Left cardiac atrium (tissue), 4 donors: ENCODE measurements at regions not wholly inside any gene's neighbourhood (a gene's known extent, or its start where the extent isn't known, plus 50 kb on each side); places are given as distances from the start of the nearest gene placed in this dataset.

Experiments
- ATAC-seq, 2 donors: fragments of 200-7000 bp; cut with Tn5 transposase; one replicate each; pipeline ENCODE4 v1.9.1; 2020; ENCODE audit warnings: mild to moderate bottlenecking in 2 of 2, moderate library complexity in 2 of 2
- DNase-seq: peaks from one replicate; pipeline ENCODE4 v3.0.0-alpha.2; 2020
- intact Hi-C, 2 donors: fragments of 100-400 bp; cut with DNase I; formaldehyde crosslinking; loops; one replicate each; pipeline versions ENCODE4 v1.14.1 to v1.15.1; 2022 to 2023
- donor health status: DM: no; HTN: yes; CAD: no.
- donor health status: DM: no; HTN: yes; CAD: no; lungs with severe emphysema.
- donor health status: DM: yes; HTN: yes; CAD: no.
- donor health status: Dilated cardiomyopathy.

DNA sequence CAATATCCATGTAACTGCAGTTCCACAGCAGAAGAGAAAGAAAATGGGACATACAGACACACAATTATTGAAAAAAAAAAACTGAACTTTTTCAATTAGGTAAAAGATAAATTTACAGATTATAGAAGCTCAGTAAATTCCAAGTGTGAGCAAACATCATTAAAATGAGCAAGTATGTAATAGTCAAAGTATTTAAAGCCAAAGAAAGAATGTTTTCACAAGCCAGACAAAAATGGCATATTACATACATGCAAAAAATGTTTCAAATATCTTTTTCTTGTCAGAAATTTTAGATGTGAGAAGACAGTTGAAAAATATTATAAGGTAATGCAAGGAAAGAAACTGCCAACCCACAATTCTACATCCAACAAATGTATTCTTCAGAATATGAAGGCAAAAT, 150.2 kb upstream of the AKR1E2 start:
- ATAC-seq = no peak
- no peak for DNase-seq
- intact Hi-C loops = no loop called here

DNA sequence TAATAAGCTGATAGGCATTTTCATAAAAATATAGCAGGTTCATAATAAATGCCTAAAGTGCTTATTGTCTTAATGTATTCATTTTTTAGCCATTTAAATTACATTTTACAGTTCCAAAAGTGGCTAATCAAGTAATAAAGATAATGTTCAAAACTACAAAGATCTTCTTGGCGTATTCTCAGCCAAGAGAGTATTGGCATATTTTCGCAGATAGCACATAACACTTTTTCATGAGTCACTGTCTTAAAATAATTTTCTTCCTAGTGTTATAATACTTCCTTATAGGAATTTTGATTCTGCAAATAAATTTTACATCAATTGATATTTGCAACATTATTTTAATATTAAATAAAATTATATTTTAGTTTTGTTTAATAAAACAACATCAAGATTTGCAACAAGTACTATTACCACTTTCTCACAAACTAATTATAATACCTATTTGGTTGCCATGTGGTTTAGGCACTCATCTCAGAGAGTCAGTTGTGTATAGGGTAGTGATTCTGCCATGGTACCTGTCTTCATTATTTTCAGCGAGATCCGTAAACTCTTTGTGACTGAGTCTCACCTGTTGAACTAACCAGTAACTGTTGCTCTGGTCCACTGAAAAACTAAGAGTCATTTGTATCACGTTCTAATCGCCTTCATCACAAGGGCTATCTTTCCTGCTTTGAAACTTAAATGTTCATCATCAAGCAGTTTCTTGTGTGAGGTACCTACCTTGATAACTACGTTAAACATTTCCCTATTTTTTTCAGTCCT, 152.5 kb upstream of the AKR1E2 start:
- intact Hi-C loops = no loop called here
- DNase-seq (no peak), ATAC-seq (no peak)

DNA sequence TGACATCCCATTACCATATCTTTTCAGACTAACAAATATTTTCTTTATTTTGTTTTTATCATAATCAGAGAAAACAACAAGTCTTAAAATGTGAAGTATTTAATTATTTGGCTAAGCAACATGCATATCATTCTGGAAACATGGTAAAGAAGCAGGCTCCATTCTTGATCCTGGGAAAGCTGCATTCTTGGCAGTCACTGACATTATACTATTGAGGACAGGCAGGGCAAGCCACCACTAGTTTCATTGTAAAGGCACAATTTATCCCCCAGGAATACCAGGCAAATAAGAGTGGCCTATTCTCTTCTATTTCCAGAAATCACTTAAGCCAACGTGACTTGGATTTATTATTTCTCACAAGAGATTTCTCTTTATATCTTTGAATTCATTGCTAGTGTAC, 153.8 kb upstream of the AKR1E2 start:
- DNase-seq (no peak), ATAC-seq (no peak)
- intact Hi-C loops = no loop called here

DNA sequence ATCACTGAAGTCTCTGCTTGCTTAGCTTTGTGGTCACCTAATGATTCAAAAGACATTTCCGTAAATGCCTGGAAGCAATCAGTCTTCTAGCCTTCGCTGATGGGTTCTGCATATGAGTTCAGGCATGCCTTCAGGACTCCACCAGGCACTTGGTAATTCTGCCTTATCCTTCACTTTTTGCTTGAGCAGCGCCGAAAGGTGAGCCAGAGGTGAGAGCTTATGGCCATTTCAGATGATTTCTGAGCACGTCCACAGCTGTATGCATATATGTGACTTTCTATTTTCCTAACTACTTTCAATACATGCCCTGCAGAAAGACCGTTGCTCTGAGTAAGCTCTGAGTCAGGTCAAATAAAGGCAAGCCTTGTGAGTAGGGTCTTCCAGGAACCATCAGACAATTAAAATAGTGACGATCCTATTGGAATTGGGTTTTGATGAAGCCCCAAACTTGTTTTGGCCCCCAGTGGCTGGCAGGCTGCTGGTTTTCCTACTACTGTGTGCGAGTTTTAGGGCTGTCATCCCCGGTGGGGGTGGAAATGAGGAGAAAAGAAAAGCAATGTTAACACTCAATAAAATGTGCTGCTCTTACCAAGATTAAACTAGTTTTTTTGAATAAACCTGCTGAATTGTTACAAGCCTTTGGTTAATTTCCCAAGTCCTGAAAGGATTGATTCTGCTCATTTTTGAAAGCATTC, 154.4 kb upstream of the AKR1E2 start:
- ATAC-seq (no peak), DNase-seq (no peak)
- intact Hi-C loops = no loop called here

DNA sequence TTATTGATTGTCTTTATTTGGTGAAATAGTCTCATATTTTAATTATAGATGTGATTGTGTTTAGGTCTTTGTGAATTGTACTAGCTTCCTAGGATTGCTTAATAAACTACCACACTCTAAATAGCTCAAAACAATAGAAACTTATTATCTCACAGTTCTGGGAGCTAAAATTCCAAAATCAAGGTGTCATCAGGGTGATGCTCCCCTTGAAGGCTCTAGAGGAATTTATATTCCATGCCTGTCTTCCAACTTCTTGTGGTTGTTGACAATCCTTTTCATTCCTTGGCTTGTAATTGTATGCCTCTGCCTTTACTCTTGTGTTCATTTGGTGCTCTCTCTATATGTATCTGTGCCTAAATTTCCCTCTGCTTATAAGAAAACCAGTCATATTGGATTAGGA, 155.3 kb upstream of the AKR1E2 start:
- ATAC-seq = no peak
- DNase-seq = no peak
- intact Hi-C loops = no loop called here

DNA sequence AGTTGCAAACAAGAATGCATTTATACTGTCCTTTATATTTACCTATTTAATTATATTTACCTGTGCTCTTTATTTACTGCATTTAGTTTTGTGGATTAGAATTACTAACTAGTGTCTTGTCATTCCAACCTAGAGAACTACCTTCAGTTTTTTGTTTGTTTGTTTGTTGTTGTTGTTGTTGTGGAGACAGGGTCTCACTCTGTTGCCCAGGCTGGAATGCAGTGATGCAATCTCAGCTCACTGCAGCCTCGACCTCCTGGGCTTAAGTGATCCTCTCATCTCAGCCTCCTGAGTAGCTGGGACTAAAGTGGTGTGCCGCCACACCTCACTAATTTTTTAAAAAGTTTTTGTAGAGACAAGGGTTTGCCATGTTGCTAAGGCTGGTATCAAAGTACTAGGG, 156.4 kb upstream of the AKR1E2 start:
- ATAC-seq (no peak), DNase-seq (no peak)
- intact Hi-C loops = loop anchor here in 1 of 2 donors (10.0 kb wide), 1 partner anchor 885 kb away; the partner anchor contains the start of gene KLF6

DNA sequence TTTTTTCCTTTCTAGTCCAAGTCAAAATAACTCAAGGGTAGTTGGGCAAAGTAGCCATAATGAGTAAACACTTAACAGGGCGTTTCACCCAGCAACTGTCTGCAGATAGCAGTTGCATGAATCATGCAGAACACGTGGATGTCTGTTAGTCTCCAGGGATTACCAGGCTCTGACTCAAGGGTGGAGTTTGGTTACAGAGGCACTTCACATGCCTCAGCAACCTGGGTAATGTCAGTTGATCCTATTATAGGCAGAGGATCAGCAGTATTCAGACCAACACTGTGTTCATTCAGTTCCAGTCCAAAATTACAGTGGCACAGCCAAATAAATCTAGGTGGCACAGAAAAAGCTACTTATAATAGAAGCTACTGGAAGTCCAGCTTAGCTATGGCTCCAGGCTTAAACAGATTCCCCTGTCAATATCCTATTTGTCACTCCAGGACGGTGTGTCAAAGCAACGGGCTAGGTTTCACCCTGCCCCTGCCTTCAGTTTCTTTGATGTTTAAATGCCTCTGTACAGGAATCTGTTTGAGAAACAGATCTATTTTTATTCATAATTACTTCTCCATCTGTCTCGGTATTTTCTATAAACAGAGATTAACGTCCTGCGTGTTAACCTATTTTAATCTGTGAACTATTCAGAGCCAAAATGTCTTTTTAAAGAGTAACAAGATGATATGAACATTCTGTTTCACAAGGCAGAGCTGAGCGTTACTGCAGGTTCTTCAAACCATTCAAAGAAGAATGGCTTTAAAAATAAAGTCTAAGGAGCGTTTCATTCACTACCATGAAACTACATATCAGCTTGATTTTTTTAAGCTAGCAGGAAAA, 162.6 kb upstream of the AKR1E2 start:
- peak; percentile 89 to 98 for ATAC-seq
- peak; percentile 59 for DNase-seq
- intact Hi-C loops = loop anchor here in 1 of 2 donors (2.0 to 10.0 kb wide), 3 partner anchors 101 to 1426 kb away; partner anchors contain the start of gene KLF6

DNA sequence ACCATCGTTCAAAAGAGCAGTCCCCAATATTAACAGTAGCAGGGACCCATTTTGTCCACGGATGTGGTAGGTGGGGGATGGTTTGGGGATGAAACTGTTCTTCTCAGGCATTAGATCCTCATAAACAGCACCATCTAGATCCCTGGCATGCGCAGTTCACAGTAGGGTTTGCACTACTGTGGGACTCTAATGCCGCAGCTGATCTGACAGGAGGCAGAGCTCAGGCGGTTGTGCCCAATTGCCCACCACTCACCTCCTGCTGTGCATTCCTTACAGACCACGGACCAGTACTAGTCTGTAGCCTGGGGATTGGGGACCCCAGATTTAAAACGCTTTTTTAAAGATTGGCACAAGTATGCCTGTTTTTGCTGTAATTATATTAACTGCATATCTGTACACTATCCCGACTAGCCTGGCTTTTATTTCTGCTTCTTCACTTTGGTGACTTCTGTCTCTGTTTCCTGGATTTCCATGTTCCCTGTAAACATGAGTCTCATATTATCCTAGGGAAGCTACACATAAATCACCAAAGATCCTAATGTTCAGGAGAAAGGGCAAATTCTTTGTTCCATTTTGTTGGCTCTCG, 163.3 kb upstream of the AKR1E2 start:
- DNase-seq = no peak
- peak; percentile 14 to 35 for ATAC-seq
- intact Hi-C loops = loop anchor here in 1 of 2 donors (2.0 to 10.0 kb wide), 3 partner anchors 102 to 1425 kb away; partner anchors contain the start of gene KLF6

DNA sequence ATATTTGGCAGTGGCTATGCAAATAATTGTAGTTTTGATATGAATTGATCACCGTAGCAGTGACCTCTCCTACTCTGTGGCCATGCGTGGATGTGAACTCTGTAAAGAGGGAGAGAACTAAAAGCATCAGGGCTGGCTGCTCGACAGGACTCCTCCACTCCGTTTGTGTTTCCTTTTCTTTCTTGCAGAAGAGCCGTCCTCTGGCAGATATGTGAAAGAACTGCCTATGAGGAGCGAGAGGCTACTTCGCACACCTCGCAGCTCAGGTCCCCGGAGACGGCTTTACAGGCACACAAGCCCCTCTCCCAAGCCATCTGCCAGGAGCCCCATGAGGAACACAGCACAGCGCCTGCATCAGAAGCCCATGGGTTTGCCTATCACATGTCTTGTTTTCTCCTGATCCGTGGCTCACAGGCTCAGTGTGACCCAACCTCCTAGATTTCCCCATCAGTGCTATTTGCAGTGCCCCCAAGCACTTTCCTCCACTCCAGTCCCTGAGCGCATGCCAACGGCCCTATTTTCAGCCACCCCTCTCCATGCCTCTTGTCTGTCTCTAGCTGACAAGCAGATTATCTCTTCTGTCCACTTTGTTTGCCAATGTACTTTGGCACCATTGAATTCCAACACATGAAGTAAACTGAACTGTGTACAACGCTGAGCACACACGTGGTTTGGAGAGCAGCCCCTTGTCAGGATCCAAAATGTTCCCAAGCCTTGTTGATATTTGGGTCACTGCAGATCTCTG, 164.3 kb upstream of the AKR1E2 start:
- intact Hi-C loops = loop anchor here in 1 of 2 donors (2.0 to 10.0 kb wide), 3 partner anchors 103 to 1424 kb away; partner anchors contain the start of gene KLF6
- ATAC-seq (peak; percentile 81 to 90), DNase-seq (peak; percentile 79)

DNA sequence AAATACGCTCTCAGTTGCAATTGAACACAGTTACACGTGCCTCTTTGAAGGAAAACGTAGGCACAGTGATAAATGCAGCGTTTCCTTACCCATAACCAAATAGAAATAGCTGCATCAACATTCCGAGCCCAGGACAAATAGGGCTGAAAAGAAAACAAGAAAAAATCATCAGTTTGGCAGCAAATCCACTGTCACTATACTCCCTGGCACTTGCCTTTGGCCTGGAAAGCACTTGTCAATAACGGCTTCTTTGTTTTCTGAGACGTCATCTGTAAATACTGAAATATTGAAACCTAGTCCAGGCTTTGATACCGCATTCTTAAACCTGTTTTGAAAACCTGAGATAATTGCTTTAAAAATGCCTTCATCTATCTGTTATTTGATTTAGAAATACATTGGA, 167.2 kb upstream of the AKR1E2 start:
- no peak for ATAC-seq

DNA sequence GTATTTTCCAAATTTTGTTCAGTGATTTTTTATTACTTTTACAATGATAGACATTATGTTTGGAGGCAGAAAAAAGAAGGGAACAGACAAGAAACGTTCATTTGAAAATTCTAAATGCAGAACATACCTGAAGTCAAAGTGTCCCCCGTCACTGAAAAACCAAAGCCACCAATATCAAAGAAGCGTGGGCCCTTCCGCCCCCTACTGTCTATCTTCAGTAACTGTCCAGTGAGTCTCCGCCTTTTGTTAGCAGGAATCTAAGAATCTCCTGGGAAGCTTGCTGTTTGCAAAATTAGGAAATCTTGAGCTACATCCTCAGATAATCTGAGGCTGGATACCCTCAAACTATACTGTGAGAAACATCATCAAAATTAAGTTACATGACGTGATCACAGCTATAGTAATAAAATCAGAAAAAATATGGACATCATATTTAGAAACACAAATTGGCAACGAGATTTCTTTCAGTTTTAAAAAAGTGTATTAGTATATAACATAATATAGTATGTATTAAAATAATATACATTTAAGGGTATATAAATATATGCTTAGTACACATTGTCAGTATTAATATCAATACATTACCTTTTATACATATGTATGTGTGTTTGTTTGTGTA, 169.3 kb upstream of the AKR1E2 start:
- ATAC-seq = peak; percentile 37 to 79
- DNase-seq = peak; percentile 50

More for the DNA sequence above, 167.2 kb upstream of the AKR1E2 start:
- DNase-seq = no peak
- intact Hi-C loops = loop anchor here (5.0 to 10.0 kb wide), 8 partner anchors 106 to 1466 kb away; partner anchors contain the start of gene KLF6 (in 1 of the 2)

DNA sequence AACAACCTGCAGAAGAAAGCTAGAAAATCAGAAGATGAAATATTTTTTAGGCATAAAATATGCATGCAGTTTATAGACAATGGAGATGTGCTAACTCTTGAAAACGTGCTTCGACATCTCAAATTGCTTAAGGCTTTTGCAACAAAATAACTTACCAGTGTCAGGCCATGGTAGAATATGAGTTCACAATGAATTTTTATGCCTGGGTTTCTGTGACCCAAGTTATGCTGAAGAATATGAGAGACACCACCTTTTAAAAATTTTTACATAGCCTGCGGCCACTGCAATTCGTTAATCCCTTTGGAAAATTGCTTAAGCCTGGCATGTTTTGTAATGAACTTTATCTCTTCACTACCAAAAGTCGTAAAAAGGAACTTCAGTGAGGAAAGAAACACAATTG, 170.1 kb upstream of the AKR1E2 start:
- ATAC-seq (no peak), DNase-seq (no peak)
- intact Hi-C loops = loop anchor here (5.0 to 10.0 kb wide), 8 partner anchors 109 to 1464 kb away; partner anchors contain the start of gene KLF6 (in 1 of the 2)

More for the DNA sequence above, 169.3 kb upstream of the AKR1E2 start:
- intact Hi-C loops = loop anchor here (5.0 to 10.0 kb wide), 8 partner anchors 108 to 1464 kb away; partner anchors contain the start of gene KLF6 (in 1 of the 2)

DNA sequence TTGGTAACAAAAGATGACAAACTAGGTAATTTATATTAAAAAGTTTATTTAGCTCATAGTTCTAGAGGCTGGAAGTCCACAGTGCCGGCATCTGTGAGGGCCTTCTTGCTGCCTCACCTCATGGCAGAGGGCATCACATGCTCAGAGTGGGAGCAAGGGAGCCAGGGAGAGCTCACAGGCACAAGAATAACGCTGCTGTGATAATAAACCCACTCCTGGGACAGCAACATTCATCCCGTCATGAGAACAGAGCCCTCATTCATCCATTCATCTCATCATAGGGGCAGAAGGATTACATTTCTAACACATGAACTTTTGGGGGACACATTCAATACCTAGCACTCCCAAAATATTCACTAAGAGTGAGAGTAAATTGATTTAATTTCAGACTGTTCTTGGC, 170.6 kb upstream of the AKR1E2 start:
- DNase-seq = no peak
- no peak for ATAC-seq
- intact Hi-C loops = loop anchor here (5.0 to 10.0 kb wide), 8 partner anchors 109 to 1463 kb away; partner anchors contain the start of gene KLF6 (in 1 of the 2)

DNA sequence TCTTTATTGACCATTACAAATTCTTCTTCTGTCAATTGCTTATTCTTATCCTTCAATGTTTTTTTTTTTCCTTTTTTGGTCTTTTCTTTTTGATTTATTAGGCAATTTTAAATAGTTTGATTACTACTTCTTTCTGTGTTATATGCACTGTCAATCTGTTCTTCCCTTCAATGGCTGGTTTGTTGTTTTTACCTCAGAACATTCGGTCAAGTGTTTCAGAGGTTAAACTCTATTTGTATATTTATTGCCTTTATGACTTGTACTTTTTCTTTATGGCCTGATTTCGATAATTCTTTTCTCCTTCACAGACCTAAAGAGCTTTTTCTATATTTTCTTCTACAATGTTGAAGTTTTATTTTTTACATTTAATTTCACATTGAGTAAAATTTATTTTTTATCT, 171.5 kb upstream of the AKR1E2 start:
- intact Hi-C loops = loop anchor here (10.0 kb wide), 5 partner anchors 110 to 870 kb away; partner anchors contain the start of gene KLF6 (in 1 of the 2)
- ATAC-seq (no peak), DNase-seq (no peak)

DNA sequence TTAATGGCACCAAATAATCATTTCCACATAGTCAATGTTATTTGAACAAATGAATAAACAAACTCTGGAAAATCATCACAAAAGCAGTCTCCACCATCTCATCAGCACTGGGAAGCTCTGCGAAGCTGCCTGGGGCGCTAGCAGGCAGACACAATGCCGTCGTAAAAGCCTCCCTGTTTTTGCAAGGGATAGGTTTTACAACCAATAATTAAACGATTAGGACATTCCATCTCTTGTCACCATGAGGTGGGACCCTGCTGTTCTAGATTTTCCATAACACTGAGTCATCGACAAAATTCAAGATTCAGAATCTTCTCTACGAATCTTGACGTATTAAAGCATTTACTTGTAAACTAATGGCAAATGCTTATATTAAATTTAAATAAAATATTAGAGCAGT, 172.8 kb upstream of the AKR1E2 start:
- intact Hi-C loops = loop anchor here (10.0 kb wide), 5 partner anchors 112 to 868 kb away; partner anchors contain the start of gene KLF6 (in 1 of the 2)
- DNase-seq (no peak), ATAC-seq (no peak)

DNA sequence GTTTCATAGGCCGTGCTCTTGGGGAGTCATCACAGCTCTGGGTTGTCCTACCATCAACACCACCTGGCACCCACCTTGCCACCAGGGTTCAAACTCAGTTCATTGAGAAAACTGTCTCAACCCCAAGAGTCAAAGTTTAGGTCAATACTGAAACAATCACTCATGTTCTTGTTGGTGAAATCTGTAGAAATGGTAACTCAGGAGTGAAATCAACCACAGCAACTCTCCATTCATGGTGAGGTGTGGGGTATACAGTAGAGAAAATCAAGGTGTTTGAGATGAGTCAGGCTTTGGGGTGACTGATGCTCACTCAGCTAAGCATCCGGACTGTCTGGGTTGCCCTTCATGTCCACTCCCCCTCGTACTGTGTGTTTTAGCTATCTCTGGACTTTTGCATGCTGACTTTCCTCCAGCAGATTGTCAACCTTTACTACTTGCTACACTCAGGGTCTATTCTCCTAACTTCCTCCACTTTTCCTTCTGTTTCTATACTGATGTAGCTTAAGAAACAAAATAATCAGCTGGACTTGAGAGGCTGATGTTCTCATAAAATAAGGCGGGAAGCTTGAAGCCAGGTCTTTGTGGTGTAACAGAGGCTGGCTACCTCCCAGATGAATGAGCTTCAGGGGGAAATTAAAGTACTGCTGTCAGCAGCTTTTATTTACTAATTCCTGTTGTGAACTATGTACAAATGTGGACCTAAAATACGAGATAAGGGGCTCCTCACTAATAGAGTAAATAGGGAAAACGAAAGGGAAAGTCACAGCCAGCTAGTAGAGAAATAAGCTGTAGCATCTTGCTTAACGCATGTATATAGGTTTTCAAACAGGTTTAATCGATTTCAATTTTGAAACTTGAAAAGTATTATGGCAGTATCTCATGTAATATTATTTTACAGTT, 173.6 kb upstream of the AKR1E2 start:
- DNase-seq (no peak), ATAC-seq (no peak)
- intact Hi-C loops = loop anchor here (10.0 kb wide), 5 partner anchors 112 to 868 kb away; partner anchors contain the start of gene KLF6 (in 1 of the 2)
